DMS 273 treated with DMSO at 0.1 percent for 48 hours (cell line): ENCODE measurements at regions not wholly inside any gene's neighbourhood (a gene's known extent, or its start where the extent isn't known, plus 50 kb on each side); places are given as distances from the start of the nearest gene placed in this dataset.

ENCODE experiments used
- DNase-seq: peaks from one replicate; lab custom pipeline; 2025; lab: John Stamatoyannopoulos, UW

DNA sequence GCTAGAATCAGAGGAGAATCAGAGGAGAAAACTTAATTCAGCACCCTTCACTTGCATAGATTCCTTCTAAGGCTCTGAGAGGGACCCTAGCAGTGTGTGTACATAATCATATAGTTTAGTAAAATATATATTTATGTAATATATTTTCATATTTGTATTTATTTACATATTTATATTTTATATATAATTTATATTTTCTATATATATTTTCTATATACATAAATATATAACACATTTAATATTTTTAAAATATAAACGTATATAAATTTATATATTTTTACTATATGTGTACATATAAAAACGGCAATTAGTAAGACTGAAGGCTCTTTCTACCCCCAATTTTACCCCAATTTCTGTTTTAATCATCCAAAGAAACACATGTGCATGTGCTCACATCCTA, 80.3 kb downstream of the NXPE2 start:
- DNase-seq = no peak

DNA sequence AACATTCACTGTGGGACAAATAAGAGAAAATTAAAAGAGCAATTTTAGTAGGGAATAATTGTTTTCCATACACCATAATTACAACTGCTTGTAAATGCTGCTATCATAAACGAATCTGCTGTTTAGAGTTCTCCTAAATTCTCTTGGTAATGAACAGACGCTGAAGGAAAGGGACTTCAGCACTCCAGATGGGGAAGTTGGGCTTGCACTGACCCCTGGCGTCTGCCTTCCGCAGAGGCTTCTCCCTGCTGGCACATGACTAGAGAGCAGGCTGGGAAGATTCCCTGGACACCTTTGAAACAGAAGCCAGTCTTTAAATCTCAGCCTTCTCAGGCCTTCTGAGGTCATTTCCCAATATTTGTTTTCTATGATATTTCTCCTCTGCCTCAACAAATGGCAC, 84.1 kb downstream of the NXPE2 start:
- peak; percentile 1 for DNase-seq

DNA sequence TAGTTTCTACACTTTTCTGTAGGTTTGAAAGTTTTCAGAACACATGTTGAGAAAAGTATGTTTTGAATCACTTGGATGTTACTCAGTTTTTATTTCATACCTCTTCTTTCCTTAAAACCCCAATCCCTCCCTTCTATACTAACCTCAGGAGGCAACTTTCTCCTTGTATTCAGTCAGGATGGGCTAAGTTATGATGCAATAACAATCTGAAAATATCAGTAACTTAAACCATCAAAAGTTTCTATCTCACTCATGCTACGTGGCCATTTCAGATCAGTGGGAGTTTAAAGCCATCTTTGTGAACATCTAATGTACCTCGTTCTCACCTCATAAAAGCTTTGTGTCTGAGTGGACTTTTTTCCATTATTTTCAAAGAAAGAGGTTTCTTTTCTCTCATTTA, 86.2 kb downstream of the NXPE2 start:
- no peak for DNase-seq

DNA sequence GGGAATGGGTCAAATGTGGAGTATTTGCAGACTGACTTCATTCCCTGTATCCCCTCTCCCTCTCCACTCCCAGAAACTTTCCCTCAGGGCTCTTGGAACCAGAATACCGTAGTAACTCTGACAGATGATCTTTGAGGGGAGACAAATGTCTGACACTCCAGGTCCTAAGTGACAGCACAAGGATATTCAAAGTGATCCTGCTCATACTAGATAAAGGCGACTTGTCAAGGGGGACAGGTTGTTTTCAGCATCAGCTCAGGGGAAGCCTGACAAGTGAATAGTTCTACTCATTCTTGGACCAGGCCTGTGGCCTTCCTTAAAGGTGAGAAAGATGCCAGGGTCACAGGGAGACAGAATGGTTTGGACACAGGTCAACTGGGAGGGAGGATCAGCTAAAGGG, 92.8 kb downstream of the NXPE2 start:
- DNase-seq = no peak

DNA sequence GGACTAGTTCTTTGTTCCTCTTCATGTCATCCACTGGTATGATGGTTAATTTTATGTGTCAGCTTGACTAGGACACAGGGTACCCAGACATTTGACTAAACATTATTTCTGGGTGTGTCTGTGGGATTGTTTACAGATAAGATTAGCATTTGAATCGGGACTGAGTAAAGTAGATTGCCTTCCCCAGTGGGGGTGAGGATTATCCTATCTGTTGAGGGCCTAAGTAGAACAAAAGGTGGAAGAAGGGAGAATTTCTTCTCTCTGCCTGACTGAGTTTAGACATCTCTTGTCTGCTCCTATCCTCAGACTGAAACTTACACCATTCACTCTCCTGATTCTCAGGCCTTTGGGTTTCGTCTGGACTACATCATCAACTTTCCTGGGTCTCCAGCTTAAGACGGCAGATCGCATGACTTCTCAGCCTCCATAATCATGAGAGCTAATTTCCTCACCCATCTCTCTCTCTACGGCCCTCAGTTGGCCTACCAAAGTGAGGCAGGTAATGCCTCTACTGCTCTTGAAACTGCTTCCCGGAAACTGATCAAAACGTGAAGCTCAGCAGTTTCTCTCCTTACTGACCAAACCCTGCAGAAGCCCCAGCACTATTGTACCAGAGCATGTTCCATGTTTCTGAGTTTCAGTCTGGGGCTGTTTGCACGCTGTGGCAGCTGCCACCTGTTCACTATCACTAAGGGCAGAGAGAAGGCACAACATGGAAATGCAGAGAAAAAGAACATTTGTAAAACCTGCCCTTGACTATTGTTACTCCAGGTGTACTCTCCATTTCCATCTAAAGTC, 95.4 kb downstream of the NXPE2 start:
- no peak for DNase-seq

DNA sequence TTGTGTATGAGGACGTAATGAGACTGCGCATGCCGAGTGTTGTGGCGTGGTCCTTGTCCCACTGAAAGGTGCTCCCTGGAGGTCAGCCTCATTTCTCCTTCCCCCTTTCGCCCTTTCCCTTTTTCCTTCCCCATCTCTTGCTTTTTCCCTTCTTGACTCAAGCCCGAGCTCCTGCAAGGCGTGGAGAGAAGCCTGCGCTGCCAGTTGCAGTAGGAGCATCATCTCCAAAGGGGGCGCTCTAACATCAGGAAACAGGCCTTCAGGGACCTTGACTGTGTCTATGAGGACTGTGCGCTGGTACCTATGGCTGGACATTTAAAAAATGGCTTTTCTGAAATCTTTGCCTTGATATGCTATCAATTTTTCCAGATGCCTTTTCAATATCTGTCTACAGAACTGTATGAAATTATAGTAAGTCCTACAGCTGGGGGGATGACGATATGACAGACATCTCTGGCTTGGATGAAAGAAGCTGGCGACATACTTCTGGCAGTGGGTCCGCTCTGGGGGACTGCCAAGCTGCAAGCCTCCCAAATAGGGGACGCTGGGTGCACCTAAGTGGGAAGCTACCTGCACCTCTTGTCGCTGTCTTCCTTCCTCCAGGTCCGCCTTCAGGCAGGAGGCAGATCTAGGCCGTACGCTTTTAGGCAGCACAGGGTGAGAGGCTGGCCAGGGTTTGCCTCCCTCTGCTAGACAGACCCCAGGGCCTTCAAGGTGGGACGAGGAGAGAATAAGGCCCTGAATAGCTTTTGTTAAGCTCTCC, 96.5 kb downstream of the NXPE2 start:
- DNase-seq = peak; percentile 11

DNA sequence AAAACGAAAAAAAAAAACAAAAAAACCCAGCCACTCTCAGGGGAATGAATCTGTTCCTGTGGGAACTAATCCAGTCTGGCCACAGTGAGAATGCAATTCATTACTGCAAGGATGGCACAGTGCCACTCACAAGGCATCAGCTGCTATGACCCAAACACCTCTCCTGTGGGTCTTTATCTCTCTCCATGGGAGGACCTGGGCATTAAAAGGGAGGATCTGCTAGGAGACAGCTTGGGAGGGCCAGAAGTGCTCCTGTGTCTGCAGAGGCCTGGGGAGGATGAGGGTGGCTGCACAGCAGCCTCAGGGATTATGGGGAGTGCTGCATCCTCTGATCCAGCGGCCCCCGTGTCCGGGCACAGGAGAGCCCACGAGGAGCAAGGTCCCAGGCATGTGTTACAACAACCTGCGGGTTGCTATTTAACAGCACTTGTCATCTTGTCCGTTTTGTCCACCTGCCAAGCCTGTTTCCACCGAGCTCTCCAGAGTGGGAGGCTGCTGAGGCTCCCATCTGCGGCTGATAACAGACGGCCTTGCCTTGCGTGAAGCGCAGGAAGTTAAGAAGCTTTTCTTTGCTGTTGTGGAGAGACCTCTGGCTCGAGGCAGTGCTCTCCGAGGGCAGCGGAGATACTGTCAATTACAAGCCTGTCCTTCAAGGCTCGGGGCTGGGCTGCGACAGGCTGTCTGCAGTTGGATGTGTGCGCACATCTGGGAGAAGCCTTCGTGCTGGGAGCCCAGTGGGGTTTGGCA, 97.7 kb downstream of the NXPE2 start:
- DNase-seq = no peak

DNA sequence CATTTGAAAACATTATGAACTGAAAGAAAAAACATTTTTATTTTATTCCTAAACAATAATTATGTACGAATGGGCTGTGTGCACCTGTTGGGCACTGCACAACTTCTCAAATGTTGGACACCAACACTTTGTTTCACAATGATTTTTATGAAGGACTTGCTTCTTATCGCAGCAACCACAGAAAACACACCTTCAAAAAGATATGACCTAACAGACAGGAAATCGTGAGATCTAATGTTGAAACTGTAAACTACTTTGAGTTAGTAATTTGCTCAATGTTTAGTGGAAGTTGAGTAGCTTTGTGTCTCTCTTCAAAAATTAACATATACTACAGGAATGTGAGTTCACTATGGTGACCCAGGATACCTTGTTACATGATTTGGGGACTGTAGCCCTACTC, 98.6 kb downstream of the NXPE2 start:
- no peak for DNase-seq

DNA sequence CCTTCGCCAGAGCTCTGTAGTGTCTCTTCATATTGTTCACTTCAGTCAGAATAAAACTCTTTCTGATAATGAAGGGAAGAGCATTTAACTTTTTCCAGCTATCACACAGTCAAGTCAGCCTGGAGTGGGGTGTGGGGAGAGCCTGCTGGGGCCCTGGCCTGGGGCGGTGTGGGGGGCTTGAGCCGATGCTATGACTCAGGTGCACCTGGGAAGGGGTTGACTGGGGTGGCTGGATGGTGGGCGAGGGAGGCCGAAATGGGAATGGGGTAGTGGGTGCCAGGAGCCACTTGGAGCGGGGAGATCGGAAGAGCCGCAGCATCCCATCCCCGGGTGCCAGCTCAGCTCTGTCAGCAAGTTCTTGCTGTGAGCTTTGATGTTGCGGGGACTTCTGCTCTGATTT, 100.9 kb downstream of the NXPE2 start:
- no peak for DNase-seq

DNA sequence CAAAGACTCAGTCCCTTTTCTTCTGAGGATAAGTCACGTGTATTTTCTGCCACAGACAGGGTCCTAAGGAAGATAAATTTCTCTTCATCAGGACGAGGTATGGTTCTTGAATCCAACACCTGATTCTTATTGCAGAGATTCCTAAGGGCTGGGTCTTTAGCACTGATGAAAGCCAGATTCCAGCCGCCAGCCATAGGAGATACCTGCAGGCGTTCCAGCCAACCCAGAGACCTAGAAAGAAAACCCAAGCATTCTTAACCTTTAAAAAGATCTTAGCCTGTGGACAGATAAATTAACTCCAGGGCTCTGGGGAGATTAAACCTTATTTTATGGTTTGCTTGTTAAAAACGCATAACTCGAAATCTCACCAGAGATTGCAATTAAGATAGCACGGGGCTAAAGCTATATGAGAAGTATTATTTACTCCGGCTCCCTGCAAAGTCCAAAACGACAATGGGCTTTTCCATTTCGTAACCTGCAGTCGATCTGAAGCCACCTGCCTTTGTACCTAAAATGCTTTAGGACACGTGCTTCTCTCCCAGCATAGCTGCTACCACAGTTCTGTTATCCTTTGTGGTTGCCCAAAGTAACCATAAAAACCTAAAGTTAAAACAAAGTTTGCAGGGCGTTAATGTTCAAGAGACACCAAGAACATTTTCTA, 104.5 kb downstream of the NXPE2 start:
- no peak for DNase-seq

DNA sequence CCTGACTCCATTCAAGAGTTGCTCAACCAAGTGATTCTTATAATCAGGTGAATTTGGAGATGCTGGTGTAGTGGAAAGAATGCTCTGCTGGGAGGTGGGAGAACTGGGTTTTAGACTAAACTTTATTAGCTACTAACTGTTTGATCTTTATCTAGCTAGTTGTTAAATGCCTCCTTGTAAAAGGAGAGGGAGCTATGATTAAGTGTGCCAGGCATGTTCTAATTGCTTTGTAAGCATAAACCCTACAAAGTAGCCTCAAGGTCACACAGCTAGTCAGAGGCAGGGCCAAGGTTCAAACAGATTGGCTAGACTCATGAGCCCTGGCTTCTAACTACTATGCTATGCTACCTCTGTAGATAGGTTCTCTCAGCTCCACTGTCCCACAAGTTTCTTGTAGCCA, 105.5 kb downstream of the NXPE2 start:
- no peak for DNase-seq

DNA sequence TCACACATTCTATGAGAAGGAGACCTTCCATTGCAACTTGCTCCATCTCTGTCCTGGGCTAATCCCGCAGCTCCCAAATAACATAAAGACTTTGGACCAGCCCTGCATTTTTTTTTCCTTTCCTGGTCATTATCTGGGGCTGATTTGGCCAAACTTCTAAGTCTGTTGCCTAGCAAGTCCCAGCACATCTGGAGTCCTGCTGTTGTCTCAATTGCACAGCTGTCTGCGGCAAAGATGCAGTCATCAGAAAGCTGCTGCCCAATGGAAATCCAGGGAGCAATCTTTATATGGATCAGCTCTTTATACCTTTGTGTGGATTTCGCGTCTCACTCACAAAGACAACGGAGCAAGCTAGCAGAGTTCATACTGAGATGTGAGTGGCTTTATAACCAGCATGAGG, 105.9 kb downstream of the NXPE2 start:
- no peak for DNase-seq

DNA sequence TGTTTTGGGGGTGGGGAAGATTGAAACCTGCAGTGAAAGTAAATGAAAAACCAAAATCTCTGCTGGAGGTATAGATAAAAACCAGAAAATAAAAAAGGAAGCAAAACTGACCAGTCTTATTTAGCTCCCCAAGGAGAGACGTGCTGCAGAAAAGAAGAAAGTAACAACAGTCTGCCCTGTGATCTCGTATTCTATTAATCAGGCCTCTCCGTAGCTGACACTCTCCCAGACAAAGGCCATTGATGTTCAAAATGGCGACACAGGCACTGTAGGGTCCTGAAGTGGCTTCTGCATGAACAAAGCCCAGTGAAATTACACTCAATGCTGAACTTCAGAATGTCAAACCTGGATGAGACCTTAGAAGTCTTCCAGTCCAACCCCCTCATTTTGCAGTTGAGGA, 106.6 kb downstream of the NXPE2 start:
- no peak for DNase-seq

DNA sequence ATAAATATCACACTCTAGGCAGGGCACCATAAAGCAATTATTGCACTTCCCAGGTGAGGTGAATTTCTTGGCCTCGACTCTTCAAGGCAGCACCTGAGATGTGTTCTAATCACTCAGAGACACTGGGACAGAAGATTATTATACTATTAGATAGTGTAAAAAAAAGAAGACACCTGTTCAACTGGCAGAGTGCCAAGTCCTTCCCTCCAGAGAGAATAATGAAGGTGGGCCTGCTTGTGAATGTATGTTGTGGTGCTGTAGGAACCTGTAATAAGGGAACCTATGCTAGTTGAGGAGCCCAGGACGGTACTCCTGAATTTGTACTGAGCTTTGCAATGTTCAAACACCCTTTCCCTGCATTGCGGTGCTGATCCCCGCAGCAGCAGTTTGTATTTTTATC, 107.5 kb downstream of the NXPE2 start:
- DNase-seq = no peak

DNA sequence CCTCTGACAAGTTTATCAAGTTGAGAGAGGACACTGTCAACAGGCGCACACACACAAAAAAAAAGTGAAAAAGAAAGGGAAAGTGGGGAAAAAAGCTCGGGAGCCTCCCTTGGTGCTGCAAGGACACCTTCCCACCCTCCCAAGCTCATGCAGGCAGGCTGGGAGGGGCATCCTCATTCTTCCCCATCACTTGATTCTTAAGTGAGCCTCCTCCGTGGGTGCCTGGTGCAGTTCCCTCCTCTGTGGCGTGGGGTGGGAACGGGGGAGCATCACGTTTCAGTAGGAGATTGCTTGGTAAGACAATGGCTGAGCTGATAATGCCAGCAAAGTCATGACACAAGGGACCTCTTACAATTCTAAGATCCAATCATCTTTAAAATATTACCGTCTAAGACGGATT, 108.8 kb downstream of the NXPE2 start:
- no peak for DNase-seq

DNA sequence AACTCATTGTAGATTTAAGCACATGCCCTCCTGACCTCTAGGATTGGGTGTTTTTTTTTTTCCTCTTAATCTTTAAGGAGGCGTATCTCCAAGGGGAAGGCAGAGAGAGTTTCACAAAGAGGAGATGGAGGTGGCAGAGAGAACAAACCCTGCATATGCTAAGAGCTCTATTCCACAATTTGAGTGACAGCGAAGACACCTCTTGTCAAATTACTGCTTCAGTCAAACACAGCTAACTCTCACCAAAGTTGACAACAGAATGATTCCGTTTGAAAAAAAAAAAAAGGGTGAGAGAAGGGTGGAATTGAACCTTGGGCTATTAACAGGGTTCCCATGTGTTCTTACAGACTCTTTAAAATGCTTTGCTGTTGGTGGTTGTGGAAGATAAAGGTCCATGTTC, 112.6 kb downstream of the NXPE2 start:
- no peak for DNase-seq

DNA sequence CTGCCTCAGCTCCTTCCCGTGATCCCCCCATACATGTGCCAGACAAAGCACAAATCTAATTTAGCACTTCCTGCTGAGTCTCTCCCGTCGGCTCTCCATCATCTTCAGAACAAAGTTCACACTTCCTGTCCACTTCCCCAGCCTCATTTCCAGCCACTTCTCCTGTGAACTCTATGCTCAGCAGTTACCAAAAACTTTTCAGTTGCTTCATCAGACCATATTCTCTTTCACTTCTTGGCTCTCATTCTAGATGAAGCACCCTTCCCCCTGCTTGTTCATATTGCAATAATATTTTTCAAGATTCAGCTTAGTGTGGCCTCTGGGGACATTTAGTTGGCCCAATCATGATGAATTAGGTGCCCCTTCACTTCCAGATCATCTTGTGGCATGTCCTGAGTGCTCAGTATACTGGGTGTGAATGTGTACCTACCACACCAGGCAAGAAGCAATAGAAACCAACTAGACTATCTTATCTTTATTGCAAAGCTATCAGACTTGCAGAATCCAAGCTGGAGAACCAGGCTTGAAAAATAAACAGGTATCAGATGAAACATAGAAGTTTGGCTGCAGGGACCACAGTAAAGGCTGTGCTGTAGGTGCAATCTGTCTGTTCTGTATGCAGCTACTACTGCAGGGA, 115.8 kb downstream of the NXPE2 start:
- no peak for DNase-seq

DNA sequence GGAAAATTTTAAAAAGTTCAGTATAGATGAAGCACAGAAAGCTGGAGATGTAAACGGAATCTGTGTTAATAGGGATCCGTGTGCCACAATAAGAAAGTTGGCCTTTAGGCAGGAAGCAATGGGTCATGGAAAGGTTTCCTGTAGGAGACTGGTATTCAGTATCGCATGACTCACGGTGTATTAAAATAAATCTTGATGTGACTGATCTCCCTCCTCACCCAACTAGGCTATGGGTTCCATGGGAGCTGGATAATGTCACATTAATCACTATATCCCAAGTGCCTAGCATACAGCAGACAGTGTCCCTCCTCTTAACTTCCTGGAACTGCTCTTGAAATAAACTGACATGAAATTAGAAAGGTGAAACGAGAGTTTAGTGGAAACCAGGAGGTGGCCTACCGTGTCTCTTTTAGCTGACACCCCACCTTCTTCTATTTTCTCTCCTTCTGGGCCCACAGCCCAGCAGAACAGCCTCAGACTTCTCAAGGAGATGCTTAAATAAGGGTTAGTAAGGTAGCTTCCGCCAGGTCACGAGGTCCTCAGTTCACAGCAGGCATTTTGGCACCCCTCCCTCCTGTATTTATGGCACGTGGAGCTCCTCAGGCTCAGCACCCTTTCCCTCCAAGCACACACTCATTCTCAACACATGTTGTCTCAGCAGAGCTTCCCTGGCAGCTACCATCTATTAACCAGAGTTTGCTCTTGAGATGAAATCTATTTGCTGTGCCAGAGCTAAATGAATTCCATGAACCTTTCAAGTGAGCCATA, 118.8 kb downstream of the NXPE2 start:
- DNase-seq = no peak

DNA sequence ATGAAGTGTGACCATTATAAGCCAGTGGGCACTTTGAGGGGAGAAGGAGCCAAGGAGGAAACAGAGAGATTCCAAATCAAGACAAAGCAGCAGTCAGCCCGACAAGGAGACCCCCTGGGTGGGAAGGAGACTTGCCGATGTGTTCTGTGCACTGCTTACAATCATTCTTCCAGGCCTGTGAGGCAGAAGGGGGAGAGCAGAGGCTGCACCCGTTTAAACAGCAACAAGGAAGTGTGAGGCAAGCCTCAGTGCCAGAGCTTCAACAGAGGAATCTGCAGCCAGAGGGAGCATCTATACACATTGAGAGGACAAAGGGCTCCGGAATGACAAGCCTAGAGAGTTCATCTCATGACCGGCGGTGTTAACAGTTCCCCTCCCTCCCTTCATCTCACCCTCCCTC, 121.1 kb downstream of the NXPE2 start:
- no peak for DNase-seq

DNA sequence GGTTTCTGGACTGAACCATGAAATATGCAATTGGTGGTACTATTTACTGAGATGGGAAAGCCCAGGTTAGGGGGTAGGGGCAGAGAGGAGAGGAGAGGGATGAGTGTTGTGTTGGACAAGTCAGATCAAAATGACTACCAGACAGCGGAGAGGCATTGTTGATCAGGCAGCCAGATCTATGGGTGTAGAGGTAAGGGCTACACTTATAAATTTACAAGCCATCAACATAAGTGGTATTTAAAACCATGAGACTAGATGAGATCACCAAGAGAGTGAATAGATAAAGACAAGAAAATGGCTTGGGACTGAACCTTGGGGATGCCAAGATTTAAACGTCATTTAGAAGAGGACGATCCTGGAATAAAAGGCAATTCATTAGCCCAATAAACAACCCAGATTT, 123.4 kb downstream of the NXPE2 start:
- DNase-seq = no peak

DNA sequence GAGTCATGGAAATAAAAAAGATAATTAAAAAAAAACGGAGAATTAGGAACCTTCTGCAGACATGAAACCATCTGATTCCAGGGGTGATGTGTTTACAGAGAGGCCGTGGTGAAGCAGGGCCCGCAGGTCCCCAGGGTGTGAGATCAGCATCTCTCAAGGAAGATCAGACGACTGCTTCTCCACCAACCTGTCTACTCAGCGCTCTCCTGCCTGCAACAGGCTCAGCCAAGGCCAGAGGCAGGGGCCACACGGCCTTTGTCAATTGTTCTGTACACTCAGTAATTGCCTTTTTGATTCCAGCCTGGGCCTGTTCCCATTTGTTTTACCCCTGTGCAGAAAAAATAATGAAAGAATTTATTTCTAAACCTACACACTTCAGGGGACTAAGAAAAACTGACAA, 124.6 kb downstream of the NXPE2 start:
- DNase-seq = no peak
